Liver (tissue), 3 donors: ENCODE measurements at regions not wholly inside any gene's neighbourhood (a gene's known extent, or its start where the extent isn't known, plus 50 kb on each side); places are given as distances from the start of the nearest gene placed in this dataset.

ENCODE experiments used
- EGR1 ChIP-seq, 2 donors: IDR thresholded peaks; 2 replicates each; pipeline ENCODE4 v1.6.1; 2016 to 2018; ENCODE audit warnings: antibody characterized with exemption in 2 of 2, low read depth in 2 of 2
- GABPA ChIP-seq, 2 donors: IDR thresholded peaks in 1 of 2; conservative IDR thresholded peaks in 1 of 2; 2 replicates each; pipeline ENCODE4 v1.6.1; 2016; ENCODE audit warnings: antibody characterized with exemption in 2 of 2, mild to moderate bottlenecking in 1 of 2, moderate library complexity in 1 of 2
- HNF4G ChIP-seq: IDR thresholded peaks from 2 replicates; pipeline ENCODE4 v1.6.1; 2016; ENCODE audit warnings: antibody characterized with exemption
- NR2F2 ChIP-seq: IDR thresholded peaks from 2 replicates; pipeline ENCODE4 v1.6.1; 2016; ENCODE audit warnings: antibody characterized with exemption
- RAD21 ChIP-seq, 2 donors: IDR thresholded peaks; 2 replicates each; pipeline ENCODE4 v1.6.1; 2016; ENCODE audit warnings: antibody characterized with exemption in 2 of 2, mild to moderate bottlenecking in 2 of 2
- RXRA ChIP-seq, 2 donors: IDR thresholded peaks; 2 replicates each; pipeline ENCODE4 v1.6.1; 2017 to 2018; ENCODE audit warnings: antibody characterized with exemption in 2 of 2, mild to moderate bottlenecking in 1 of 2
- SP1 ChIP-seq: IDR thresholded peaks from 2 replicates; pipeline ENCODE4 v1.6.1; 2018; ENCODE audit warnings: antibody characterized with exemption, mild to moderate bottlenecking
- TAF1 ChIP-seq: conservative IDR thresholded peaks from 2 replicates; pipeline ENCODE4 v1.6.1; 2016; ENCODE audit warnings: antibody characterized with exemption, mild to moderate bottlenecking
- TF ChIP-seq, protein P1 (sequence below): fragments of 150-350 bp; IDR thresholded peaks from 2 replicates; pipeline ENCODE4 v1.5.1; 2017; ENCODE audit warnings: improper control_type of control experiment, low read depth, low read length; ENCODE audit not compliant: missing input control
- TF ChIP-seq, protein P2 (sequence below): IDR thresholded peaks from 2 replicates; pipeline ENCODE4 v1.6.1; 2016; ENCODE audit warnings: antibody characterized with exemption
- TF ChIP-seq, protein P3 (sequence below): IDR thresholded peaks from 2 replicates; pipeline ENCODE4 v1.6.1; 2016; ENCODE audit warnings: antibody characterized with exemption, mild to moderate bottlenecking
- donor health status: healthy.
- donor health status: healthy.

DNA sequence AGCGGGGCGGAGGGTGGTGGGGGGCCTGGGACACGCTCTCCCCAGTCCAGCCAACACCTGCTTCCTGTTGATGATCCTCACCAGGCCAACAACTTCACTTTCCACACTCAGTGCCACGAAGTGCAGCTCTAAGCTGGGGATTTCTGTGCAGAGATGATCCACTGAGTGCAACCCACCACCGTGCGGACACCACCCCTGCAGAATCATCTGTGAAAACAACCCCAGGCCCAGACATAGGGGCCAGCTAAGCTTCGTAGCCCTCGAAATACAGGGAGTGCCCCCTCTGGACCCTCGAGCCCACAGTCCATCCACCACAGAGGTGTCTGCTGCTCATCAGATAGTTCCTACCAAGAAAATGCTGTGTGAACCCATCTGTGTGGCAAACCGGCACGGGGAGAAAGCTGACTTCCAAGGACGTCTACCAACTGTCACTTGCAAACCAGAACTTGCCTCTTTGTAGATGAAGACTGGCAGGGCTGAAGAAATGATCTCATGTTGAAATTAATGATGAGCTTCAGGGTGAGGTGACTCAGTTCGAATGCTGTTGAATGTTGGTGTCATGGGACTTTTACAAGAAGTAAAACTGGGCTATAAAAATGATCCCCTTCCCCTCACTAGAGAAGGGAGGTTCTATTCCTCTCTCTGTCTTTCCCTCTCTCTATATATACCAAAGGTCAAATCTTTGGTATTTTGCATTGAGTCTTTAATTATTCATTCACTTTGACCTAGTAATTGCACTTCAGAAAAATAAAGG, 73.4 kb downstream of the MYEOV start:
- TF ChIP-seq, protein P1, sequence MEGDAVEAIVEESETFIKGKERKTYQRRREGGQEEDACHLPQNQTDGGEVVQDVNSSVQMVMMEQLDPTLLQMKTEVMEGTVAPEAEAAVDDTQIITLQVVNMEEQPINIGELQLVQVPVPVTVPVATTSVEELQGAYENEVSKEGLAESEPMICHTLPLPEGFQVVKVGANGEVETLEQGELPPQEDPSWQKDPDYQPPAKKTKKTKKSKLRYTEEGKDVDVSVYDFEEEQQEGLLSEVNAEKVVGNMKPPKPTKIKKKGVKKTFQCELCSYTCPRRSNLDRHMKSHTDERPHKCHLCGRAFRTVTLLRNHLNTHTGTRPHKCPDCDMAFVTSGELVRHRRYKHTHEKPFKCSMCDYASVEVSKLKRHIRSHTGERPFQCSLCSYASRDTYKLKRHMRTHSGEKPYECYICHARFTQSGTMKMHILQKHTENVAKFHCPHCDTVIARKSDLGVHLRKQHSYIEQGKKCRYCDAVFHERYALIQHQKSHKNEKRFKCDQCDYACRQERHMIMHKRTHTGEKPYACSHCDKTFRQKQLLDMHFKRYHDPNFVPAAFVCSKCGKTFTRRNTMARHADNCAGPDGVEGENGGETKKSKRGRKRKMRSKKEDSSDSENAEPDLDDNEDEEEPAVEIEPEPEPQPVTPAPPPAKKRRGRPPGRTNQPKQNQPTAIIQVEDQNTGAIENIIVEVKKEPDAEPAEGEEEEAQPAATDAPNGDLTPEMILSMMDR: no peak
- no peak for TF ChIP-seq GABPA (IDR thresholded peaks at IDR 0.05 in 1 of 2, conservative IDR thresholded peaks at IDR 0.05 in 1 of 2)
- no peak for TF ChIP-seq HNF4G
- no peak for TF ChIP-seq RAD21 (IDR thresholded peaks at IDR 0.05)
- TF ChIP-seq NR2F2: no peak
- no peak for TF ChIP-seq TAF1
- no peak for TF ChIP-seq SP1
- TF ChIP-seq RXRA (IDR thresholded peaks at IDR 0.05): no peak
- TF ChIP-seq EGR1 (IDR thresholded peaks at IDR 0.05; ENCODE audit: low read depth in 2 of 2): no peak
- TF ChIP-seq, protein P2, sequence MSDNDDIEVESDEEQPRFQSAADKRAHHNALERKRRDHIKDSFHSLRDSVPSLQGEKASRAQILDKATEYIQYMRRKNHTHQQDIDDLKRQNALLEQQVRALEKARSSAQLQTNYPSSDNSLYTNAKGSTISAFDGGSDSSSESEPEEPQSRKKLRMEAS: no peak
- TF ChIP-seq, protein P3, sequence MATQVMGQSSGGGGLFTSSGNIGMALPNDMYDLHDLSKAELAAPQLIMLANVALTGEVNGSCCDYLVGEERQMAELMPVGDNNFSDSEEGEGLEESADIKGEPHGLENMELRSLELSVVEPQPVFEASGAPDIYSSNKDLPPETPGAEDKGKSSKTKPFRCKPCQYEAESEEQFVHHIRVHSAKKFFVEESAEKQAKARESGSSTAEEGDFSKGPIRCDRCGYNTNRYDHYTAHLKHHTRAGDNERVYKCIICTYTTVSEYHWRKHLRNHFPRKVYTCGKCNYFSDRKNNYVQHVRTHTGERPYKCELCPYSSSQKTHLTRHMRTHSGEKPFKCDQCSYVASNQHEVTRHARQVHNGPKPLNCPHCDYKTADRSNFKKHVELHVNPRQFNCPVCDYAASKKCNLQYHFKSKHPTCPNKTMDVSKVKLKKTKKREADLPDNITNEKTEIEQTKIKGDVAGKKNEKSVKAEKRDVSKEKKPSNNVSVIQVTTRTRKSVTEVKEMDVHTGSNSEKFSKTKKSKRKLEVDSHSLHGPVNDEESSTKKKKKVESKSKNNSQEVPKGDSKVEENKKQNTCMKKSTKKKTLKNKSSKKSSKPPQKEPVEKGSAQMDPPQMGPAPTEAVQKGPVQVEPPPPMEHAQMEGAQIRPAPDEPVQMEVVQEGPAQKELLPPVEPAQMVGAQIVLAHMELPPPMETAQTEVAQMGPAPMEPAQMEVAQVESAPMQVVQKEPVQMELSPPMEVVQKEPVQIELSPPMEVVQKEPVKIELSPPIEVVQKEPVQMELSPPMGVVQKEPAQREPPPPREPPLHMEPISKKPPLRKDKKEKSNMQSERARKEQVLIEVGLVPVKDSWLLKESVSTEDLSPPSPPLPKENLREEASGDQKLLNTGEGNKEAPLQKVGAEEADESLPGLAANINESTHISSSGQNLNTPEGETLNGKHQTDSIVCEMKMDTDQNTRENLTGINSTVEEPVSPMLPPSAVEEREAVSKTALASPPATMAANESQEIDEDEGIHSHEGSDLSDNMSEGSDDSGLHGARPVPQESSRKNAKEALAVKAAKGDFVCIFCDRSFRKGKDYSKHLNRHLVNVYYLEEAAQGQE: no peak
